Left kidney (tissue), 1 donor: ENCODE measurements at regions not wholly inside any gene's neighbourhood (a gene's known extent, or its start where the extent isn't known, plus 50 kb on each side); places are given as distances from the start of the nearest gene placed in this dataset.
A peak's percentile ranks its signal among the peaks of the same experiment; 100 is the strongest.
"Not testable (repeated sequence)": the region's sequence is repeated elsewhere in the genome, so short reads cannot be mapped to it uniquely, and the experiment has no call there.

Source experiments
- DNase-seq: peaks from one replicate; pipeline ENCODE4 v3.0.0-alpha.2; 2013

DNA sequence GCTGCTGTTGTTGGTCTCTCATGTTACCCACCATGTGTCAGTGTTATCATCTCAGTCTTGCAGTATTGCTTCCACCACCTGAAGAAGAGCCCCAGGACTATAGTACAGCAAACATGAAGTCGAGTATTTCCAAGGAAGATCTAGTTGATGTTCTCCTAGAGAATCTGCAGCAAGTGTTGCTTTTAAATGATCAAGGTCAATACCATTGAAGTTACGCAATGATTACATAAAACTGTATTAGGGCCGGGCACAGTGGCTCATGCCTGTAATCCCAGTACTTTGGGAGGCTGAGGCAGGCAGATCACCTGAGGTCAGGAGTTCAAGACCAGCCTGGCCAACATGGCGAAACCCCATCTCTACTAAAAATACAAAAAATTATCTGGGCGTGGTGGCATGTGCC is 173.9 kb downstream of the TJP1 start:
- not testable (repeated sequence) for DNase-seq

DNA sequence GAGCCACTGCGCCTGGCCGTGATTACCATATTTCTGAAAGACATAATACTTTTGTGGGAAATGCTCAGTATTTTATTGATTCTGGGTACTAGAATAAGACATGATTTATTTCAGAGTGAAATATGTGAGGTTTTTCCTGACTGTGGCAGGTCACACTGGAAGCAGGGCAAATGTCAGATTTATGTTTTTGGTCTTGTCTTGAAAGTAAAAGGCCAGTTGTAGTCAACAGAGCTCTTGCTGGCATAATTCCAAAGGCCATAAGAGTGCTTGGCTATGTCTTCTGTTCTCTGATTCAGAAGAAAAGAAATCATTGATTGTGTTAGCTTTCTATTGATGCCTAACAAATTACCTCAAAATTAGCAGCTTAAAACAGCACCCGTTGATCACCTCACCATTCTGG is 176.4 kb downstream of the TJP1 start:
- no peak for DNase-seq

DNA sequence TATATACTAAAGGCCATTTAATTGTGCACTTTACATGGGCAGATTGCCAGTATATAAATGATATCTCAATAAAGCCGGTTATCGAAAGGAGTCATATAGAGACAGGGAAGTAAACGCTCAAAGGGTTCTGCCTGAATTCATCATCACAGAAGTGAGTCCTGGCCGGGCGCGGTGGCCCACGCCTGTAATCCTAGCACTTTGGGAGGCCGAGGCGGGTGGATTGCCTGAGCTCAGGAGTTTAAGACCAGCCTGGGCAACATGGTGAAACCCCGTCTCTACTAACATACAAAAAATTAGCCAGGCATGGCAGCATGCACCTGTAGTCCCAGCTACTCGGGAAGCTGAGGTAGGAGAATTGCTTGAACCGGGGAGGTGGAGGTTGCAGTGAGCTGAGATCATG is 177.9 kb downstream of the TJP1 start:
- DNase-seq = not testable (repeated sequence)

DNA sequence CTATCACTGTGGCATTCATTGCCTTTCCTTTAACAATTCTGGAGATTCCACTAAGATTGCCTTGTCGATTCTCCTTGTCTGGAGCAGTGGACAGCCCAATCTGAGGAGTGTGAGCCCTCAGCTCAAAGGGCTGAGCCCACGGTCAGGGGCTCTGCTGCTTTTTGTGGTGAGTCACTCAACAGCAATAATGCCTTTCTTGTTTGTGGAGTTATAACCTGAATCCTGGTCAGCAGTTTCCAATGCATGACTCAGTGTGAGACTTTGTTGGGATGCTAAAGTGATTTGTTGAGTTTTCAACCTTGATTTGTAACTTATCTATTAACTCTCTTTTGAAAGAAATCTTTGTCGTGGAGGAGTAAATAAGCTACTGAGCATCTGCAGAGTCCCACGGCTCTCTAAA is 183.5 kb downstream of the TJP1 start:
- no peak for DNase-seq

DNA sequence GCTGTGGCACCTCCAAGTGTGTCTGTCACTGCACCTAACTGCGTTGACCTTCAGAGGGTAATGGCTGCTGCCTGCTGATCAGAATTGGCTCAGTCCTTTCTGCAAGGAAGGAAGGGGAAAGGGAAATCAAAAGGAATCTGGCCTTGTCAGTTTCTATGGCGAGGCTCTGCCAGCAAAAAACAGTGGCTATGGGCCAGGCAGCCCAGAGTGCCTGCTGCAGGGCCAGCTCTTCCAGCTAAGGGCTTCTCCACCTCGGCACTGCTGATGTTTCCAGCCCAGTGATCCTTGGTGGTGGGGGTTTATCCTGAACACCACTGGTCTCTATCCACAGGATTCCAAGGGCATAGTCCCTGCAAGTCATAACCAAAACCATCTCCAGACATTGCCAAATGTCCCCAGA is 184.3 kb downstream of the TJP1 start:
- no peak for DNase-seq

DNA sequence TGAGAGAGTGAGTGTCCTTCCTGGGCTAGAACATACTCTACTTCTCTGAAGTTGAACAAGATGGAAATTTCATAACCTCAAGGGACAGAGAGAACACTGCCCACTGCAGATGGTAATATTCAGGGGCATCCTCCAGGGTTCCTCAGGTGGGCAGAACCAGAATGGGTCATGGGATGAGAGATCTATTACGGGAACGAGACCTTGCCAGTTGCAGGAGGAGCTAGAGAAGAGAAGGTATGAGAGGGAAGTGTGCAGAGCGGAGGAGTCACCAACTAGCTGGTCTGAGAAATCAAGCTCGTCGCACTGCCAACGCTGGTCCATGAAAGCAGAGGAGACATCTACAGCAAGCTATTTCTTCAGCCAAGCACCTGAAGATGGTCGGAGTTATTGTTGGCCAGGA is 184.7 kb downstream of the TJP1 start:
- no peak for DNase-seq

DNA sequence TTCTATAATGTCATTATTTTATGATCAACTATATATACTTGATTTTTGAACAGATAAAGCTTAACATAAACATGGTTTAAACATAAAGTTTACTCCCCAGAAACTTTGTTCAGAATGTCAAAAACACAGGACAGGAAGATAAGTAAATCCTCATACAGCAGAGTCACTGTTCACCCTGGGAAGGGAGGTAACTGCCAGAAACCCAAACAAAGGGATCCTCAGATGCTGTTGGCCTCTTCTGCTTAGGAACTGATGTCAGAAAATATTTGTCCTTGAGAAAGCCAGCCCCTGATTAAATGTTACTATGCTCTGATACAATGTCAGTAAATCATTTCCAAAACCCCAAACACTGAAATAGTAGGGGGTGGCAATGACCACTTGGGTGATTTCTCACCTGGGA is 185.3 kb downstream of the TJP1 start:
- DNase-seq = no peak

DNA sequence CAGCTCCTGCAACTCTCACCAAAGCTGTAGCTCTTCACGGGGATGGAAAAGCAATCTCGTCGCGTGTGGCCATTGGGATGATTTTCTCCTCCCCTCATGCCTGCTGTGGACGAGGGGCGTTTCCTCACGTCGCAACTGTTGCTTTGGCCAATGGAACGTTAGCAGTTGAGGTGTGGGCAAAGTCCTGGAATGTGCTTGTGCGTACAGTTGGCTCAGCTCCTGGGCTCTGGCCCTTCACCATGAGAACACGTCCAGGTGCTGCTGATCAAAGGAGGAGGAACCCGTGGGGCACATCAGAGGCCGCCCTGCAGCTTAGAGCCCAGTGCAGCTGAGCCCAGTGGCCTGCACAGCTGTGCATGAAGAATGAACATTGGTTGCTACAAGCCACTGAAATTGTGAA is 186.1 kb downstream of the TJP1 start:
- DNase-seq = peak; percentile 22

DNA sequence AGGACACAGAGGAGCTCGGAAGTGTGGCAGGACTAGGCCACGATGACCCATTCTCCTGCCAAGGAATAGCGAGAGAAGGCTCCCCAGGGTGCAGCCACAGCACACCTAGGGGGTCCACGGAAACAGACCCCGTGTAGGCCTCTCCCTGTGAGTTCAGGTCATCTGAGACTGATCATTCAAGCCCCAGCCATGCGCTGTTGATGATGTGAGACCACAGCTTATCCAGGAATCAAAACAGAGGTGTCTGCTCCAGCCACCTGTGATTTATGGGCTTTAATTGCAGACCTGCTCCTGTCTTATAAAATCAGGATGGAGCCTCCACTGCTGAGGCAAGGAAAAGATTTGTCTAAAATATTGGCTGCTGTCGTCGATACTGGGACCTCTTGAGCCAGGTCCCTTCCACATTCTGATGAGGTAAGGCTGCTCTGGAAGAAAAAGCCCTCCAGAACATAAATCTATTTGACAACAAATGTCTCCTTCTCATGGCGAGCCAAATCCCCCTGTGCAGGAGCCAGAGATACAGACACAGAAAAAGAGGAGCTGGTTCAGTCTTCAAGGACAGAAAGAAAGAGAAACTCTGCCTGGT is 186.7 kb downstream of the TJP1 start:
- DNase-seq = peak; percentile 30

DNA sequence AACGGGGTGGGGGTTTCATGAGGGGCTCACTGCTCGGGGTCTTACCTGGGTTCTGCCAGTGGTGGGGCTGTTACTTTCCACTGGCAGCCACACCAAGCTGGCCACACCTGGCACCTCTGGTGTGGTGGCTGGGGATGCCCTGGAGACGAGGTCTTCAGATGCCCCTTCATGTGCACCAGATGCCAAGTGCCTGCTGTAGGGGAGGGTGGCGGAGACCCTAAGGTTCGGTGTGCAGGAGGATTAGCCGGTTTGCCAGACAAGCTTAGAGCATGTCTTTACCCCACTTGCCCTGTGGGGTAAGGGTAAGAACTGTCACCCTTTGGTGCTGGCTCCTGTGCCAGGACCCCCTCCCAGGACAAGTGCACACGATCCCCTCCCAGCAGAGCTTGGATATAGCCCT is 188.3 kb downstream of the TJP1 start:
- no peak for DNase-seq

DNA sequence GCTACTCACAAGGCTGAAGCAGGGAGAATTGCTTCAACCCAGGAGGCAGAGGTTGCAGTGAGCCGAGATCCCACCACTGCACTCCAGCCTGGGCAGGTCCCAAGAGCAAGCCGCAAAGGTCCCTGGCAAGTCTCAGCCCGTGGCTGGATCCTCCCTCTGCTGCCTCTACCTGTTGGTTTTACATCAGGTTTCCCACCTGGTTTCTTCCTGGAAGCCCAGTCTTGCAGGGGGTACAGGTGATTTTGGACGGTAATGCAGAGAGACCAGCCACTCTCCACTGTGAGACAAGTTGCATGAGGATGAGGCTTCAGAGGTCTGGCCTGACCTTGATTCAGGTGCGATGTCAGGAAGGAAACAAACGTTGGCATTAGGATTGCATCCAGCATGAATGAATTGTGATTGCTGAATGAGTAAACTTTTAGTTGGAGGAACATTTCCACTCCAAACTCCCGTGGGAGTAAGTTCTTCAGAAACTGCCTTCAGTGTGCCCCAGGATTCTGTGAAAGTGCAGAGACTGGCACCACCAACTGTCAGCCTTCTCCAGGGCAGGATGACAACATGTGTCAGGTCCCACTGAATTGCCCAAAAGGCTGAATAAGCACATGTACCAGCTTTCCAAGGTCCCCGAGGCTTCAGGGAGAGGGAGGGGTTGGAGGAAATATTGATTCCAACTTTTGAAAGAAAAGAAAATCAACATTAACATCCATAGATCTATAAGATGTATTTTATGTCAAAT is 189.4 kb downstream of the TJP1 start:
- no peak for DNase-seq

DNA sequence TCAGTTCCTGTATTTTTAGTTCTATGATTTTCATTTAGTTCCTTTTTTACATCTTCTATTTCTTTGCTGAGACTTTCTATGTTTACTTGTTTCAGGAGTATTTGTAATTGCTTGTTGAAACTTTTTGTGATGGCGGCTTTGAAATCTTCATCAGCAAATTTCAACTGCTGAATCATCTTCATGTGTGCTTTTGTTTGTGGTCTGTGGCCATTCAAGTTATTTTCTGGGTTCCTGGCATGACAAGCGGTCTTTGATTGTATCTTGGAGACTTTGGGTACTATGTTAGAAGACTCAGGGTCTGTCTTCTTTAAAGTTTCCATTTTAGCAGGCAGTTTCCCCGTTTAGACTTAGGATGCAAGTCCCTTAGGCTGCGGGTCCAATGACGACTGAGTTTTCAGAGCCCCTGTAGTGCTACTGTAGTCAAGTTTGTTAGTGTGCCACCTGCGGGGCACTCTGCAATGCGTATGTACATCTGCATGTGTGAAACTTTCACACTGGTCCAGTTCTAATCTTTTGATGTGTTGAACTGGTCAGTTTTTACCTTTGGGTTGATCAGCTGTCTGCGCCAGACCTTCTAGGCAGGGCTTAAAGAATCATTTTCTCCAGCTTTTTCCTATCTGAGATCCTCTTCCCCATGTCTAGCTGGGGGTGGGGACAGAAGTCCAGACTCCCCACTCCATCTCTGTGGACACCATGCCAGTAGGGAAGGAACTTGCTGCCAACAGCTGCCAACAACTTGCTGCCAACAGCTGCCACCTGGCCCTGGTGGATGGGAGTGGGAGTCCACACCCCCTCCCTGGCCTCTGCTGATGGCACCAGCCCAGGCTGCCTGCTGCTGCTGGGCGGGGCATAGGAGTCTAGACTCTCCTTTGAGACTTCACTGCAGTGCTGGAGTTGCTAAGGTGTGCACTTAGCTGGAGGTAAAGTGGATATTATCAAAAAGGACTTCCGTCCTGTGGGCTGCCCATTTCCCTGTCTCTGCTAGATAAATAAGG is 190.9 kb downstream of the TJP1 start:
- no peak for DNase-seq

DNA sequence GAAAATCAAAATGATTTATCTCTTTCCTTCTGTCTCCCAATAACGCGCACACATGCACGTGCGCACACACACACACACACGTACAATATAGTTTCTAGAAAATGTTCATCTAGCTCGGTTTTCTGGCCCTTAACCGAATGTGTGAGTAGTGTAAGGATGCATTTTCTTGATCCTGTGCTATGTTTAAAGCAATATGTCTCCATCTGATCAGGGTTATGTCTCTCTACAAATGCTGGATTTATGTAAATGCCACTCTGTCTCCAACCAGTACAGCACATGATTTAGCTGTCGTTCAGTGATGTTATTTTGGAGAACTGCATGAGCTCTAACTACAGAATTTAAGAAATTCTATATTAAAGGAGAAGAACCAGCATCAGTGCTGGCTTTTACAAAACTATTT is 198.0 kb downstream of the TJP1 start:
- DNase-seq = no peak

DNA sequence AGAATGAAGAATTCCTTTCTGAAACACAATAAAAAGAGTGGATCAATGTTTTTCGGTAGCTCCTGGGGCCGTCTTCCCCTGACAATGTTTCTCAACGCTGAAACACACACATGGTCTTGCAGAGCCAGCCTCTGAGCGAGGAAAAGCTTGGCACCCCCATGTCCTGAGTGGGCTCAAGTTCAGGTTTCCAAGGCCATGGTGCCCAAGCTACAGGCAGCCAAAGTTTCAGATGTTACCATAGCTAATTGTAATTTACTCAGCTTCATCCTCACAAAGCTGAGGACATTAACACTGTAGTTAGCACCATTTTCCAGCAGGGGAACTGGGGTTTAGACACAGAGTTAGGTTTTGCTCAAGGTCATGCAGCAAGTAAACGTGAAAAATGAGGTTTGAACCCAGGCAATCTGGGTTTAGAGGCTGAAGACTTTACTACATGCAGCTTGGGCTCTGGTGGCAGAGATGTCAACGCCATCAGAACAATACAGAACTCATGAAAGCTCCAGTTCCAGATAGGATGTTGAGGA is 199.1 kb downstream of the TJP1 start:
- no peak for DNase-seq

DNA sequence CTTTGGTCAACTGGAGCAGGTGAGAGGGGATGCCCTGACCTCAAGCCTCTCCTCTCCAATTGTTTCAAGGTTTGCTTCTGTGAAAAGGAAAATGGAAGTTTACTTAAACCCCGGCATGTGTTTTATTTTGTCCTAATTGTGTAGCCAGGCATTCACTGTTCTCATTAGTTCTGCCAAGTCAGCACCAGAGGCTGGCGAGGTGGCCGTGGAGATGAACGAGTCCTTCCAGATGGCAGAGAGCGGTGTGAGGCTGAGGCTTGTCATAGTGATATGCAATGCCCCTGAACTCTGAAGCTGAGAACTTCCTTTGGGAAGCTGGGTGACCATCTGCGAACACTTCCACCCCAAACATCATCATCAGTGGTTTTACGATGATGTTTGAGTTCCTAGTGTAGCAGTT is 199.6 kb downstream of the TJP1 start:
- no peak for DNase-seq

DNA sequence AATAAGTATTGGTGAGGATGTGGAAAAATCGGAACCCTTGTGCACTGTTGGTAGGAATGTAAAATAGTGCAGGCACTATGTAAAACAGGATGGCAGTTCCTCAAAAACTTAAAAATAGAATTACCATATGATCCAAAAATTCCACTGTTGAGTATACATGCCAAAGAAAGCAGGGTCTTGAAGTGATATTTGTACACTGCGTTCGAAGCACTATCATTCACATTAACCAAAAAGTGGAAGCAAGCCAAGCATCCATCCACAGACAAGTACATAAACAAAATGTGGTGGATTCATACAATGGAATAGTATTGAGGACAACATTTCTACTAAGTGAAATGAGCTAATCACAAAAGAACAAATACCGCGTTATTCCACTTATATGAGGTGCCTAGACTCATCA is 200.7 kb downstream of the TJP1 start:
- no peak for DNase-seq

DNA sequence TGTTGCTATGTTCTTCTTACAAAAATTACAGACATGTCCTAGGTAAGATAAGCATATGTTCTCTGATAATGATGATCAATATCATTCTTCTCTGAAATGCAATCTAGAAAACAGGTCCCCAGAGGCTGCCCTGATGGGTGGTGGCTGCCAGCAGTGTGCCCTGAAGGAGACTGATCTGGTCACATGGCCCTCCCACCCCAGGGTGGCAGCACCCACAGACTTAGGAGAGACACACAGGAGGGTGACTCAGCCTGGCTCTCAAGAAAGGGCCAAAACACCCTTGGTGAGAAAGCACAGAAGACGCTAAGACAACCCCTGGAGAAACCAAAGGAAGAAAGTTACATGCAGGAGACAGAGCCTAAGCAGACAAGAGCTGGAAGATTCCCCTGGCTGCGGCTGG is 203.7 kb downstream of the TJP1 start:
- DNase-seq = no peak

DNA sequence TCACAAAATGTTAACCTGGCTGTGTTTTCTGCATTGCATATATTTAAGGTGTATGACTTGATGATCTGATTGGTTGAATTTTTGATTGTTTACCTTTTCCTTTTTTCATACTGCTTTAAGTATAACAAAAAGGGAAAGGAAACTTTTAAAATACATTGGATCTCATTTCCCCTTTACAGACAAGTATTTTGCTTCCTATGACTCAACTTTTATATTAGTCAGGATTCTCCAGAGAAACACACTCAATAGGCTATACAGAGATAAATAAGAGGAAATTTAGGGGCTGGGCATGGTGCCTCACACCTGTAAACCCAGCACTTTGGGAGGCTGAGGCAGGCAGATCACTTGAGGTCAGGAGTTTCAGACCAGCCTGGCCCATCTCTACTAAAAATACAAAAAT is 205.8 kb downstream of the TJP1 start:
- no peak for DNase-seq

DNA sequence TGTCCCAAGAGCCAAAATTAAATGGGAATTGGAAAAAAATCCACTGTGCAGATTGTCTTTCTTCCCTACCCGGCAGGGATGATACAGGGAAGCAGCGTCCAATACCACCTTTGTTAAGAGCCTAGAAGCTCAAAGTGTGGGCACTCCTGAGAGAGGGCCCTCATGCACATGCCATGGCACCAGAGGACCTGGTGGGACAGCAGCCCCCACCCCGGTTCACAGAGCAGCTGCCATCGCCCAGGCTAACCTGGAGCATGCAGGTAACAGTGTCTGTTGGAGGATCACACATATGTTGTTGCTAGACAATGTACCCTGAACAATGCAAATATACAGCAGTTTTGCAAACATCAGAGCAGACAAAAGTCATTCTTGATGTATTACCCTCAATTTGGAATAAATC is 206.5 kb downstream of the TJP1 start:
- DNase-seq = no peak

DNA sequence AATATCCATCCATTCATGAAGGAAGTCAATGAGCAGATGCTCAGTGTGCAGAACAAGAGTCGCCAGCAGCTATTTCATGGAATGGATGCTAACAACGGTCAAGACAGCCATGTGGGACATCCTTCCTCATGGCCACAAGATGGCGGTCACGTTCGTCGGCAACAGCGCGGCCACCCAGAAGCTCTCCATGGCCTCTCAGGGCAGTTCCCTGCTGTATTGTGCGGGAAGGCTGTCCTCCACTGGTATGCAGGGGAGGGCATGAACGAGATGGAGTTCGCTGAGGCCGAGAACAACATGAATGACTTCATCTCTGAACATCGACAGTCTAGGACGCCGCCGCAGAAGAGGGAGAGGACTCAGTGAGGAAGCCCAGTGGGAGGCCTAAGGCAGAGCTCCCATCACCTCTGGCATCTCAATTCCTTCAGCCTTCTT is 208.3 kb downstream of the TJP1 start:
- no peak for DNase-seq

DNA sequence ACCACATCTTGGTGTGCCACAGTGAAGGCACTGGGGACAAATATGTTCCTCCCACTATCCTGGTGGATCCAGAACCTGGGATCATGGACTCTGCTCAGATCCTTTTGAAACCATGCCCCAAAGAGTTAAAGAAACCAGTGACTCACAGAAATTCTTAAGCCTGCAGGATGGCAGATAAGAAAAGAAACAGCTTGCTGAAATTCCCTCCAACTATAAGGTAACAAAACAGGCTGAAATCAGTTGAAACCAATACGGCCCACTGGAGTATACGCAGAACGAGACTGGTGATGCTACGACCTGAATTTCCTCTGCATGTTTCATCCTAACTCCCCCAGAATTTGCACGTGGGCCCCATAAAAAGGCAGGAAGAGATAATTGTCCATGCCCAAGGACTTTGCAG is 209.6 kb downstream of the TJP1 start:
- no peak for DNase-seq

DNA sequence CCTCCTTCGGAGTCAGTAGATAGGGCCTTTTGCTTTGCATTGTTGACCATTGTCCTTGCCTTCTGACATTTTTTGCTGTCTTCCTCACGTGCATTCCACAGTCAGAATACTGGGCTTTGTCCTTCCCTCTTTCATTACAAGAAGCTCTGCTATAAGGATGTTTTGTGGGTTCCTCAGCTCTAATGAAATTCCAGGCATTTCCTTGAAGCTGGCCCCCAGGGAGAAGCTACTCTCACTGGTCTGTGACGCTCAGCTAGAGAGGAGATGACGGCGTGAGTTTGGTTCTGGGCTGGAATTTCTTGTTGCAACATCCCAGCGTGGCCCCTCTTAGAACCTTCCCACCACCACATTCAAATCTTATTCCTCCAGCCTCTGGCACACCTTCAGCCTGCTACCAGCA is 210.2 kb downstream of the TJP1 start:
- no peak for DNase-seq

DNA sequence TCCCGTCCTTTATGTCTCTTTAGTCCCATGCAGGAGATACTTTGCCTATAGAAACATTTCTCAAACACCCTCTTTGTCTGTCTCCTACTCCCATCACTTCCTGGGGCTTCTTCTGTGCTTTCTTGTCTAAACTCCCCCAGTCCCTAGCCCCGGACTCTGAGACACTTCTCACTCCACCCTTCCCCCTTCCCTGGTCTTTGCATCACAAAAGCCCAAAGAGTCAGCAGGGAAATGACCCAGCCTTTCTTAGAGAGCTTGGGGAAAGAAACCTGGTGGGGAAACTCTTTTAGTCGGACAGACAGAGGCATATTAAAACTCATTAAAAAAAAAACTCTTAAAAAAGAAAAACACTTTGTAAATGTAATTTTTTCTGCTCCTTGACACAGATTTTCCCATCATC is 211.2 kb downstream of the TJP1 start:
- DNase-seq = no peak
